ENCODE measurements at regions not wholly inside any gene's neighbourhood (a gene's known extent, or its start where the extent isn't known, plus 50 kb on each side); places are given as distances from the start of the nearest gene placed in this dataset.

DNA sequence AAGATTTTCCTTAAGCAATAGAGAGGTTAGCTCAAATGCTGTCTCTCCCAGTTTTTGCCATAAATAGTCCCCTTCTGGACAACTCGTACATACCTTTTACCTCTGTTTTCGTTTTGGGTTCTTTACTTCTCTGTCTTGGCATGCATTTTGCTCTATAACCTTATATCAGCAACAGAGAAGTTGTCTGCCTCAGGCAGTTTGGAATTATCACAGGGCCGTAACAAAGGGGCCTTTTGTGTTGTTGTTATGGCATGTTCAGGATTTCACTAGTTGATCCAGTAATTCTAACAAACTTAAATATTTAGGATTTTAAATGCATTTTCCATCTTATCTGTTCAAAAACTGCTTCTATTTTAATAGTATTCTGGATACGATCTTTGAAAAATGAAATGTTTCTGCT, 259.8 kb downstream of the CD109 start:
- Histone ChIP-seq H3K9me3 (no peaks in the 10 kb centered on the region), H3K27ac (no peak overlapping the region), H3K36me3 (no peaks in the 10 kb centered on the region), H3K4me3 (no peak overlapping the region), H3K4me1 (no peaks in the 10 kb centered on the region), H3K27me3 (no peaks in the 10 kb centered on the region)
- WGBS, 5 donors = 66 to 77% (median 69%) methylated on average over 4 of the region's 4 CpGs
- no peak for DNase-seq
- TF ChIP-seq POLR2AphosphoS5 (IDR thresholded peaks at IDR 0.05) = no peak
- no peak for TF ChIP-seq CTCF (IDR thresholded peaks at IDR 0.05)
- no peak for TF ChIP-seq EP300 (IDR thresholded peaks at IDR 0.05)
- no peak for TF ChIP-seq POLR2A (IDR thresholded peaks at IDR 0.05)
- intact Hi-C loops (cut with DNase I; ENCODE audit: low total_unique reads) = no loop called here

- no peaks in the 10 kb centered on the region for H3K27me3 ChIP-seq
- no peak overlapping the region for H3K27ac ChIP-seq
- TF ChIP-seq POLR2AphosphoS5 (IDR thresholded peaks at IDR 0.05) = no peak
- no peak for TF ChIP-seq POLR2A (IDR thresholded peaks at IDR 0.05)
- no peak for TF ChIP-seq CTCF (IDR thresholded peaks at IDR 0.05)
- TF ChIP-seq EP300 (IDR thresholded peaks at IDR 0.05) = no peak
- intact Hi-C loops (cut with DNase I; ENCODE audit: low total_unique reads) = no loop called here
- H3K36me3 ChIP-seq = no peaks in the 10 kb centered on the region
- H3K9me3 ChIP-seq = no peaks in the 10 kb centered on the region
- DNase-seq = no peak
- H3K4me1 ChIP-seq = no peaks in the 10 kb centered on the region
- H3K4me3 ChIP-seq = no peak overlapping the region
Measured at GRCh38 chr6:73954881-73955280, 258.9 kb downstream of the CD109 start.

DNA sequence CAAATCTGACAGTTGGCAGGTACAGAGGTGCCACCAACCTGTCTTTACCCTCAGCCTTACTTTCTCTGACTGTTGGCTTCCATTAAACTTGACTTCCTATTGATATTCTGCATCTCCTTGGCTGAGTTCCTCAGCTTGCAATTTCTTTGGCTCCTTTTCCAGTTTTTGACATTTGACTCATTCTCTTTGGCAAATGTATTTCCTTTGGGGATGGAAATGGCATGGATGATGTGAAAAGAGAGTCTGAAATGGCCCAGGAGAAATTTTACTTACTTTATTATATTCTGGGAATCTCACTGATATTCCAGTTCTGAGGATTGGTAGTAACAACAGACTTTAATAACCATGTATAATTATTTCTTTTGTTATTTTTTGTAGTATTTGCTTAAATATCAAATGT, 255.2 kb downstream of the CD109 start:
- no peaks in the 10 kb centered on the region for H3K27me3 ChIP-seq

DNA sequence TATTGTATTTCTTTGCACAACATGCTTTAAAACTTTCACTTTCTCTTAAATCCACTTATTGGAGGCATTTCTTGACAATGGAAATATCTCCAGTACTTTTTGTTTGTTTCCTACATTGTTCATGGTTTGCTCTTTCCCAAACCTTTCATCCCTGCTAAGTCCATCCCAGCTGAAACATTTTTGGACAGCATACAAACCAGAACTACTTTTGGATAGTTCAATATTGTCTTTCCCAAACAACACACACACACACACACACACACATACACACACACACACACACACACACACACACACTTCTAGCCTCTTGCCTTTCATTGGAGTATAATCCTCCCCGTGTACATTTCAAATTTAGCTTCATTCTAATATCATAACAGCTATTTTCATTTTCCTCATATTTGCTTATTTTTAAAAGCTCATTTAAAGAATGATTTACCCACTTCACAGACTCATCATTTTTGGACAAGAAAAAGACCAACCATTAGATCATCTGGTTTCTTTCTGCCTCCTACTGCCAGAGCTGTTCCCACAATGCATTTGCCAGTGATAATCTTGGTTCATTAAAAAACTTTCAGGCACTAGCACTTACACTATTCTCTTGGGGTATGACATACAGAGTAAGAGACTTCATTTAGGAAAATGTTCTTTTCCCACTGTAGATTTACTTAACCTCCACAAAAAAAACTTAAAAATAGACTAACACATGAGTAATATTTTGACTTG, 248.1 kb downstream of the CD109 start:
- Histone ChIP-seq H3K36me3 (no peaks in the 10 kb centered on the region), H3K4me3 (no peak overlapping the region), H3K9me3 (peaks cover 0 to 19% (median 6%) of the 10 kb centered on the region in 4 donors), H3K4me1 (no peaks in the 10 kb centered on the region), H3K27me3 (no peaks in the 10 kb centered on the region), H3K27ac (no peak overlapping the region)
- TF ChIP-seq POLR2A (IDR thresholded peaks at IDR 0.05) (no peak), CTCF (IDR thresholded peaks at IDR 0.05) (no peak), POLR2AphosphoS5 (IDR thresholded peaks at IDR 0.05) (no peak), EP300 (IDR thresholded peaks at IDR 0.05) (no peak)
- 50 to 70% (median 68%) methylated on average over 1 of the region's 1 CpG for WGBS, 5 donors
- DNase-seq = peak in 1 of 2 donors; percentile 43
- intact Hi-C loops (cut with DNase I; ENCODE audit: low total_unique reads) = no loop called here

More for the DNA sequence above, 255.2 kb downstream of the CD109 start:
- H3K4me1 ChIP-seq = no peaks in the 10 kb centered on the region
- no peak overlapping the region for H3K4me3 ChIP-seq
- DNase-seq = no peak
- intact Hi-C loops (cut with DNase I; ENCODE audit: low total_unique reads) = no loop called here
- TF ChIP-seq EP300 (IDR thresholded peaks at IDR 0.05) (no peak), POLR2AphosphoS5 (IDR thresholded peaks at IDR 0.05) (no peak), POLR2A (IDR thresholded peaks at IDR 0.05) (no peak), CTCF (IDR thresholded peaks at IDR 0.05) (no peak)
- H3K9me3 ChIP-seq = peaks cover 0 to 19% (median 6%) of the 10 kb centered on the region in 4 donors
- H3K36me3 ChIP-seq = no peaks in the 10 kb centered on the region
- H3K27ac ChIP-seq = no peak overlapping the region

Data from stomach (tissue), 8 donors.